Fibroblast of lung (primary cell): ENCODE measurements at regions not wholly inside any gene's neighbourhood (a gene's known extent, or its start where the extent isn't known, plus 50 kb on each side); places are given as distances from the start of the nearest gene placed in this dataset.

Experiments
- CTCF ChIP-seq, 2 donors: IDR thresholded peaks in 1 of 2; conservative IDR thresholded peaks in 1 of 2; 1 replicate in 1 of 2; 2 replicates in 1 of 2; pipeline ENCODE4 v1.5.1; 2011 to 2012; ENCODE audit warnings: low read length in 2 of 2, control low read depth in 1 of 2, inconsistent platforms in 1 of 2, low read depth in 1 of 2, mild to moderate bottlenecking in 1 of 2
- EZH2 ChIP-seq: IDR thresholded peaks from 2 replicates; pipeline ENCODE4 v1.5.1; 2012; ENCODE audit warnings: low read length, control low read depth, mild to moderate bottlenecking; ENCODE audit errors: missing control alignments

- TF ChIP-seq CTCF (conservative IDR thresholded peaks at IDR 0.05 in 1 of 2, IDR thresholded peaks at IDR 0.05 in 1 of 2; ENCODE audit: low read depth in 1 of 2, low read length in 2 of 2), result no peak
- TF ChIP-seq EZH2, result no peak
Observed at GRCh38 chr3:191076903-191077552, 122.0 kb upstream of the OSTN start.
